ENCODE measurements at regions not wholly inside any gene's neighbourhood (a gene's known extent, or its start where the extent isn't known, plus 50 kb on each side); places are given as distances from the start of the nearest gene placed in this dataset.
"Not testable (repeated sequence)": the region's sequence is repeated elsewhere in the genome, so short reads cannot be mapped to it uniquely, and the experiment has no call there.

DNA sequence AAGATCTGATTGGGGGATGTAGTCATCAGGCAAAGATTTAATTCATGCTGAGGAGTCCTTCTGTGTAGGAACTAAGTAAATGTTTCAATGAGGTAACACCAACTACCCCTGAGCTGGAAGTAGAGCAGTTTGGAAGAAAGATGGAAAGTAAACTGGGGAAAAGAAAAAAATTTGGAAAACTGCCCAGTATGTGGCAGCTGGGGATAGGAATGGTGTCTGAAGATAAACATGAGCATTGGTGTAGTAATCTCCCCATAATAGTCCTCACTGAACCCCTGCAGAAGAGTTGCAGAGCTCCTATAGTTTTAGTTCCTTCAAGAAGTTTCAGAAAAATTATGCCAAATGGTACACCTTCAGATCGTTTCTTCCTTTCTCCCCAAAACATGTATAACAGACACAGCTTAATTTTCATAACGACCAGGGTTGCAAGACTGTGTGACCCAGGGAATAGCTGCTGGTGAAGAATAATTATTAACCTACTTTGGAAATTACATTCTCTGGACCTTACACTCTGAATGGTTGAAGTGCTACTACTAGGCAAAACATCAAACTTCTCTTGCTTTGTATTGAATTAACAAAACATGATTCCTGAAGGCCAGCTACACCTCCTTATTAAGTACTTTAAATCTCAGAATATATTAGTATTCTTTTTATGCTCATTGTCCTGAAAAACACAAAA, 446.4 kb upstream of the NRG3 start:
- H3K9ac ChIP-seq (ENCODE audit: low read length), result no peak overlapping the region
- H3K27me3 ChIP-seq (ENCODE audit: control insufficient read depth, insufficient read depth, low read length), result no peaks in the 10 kb centered on the region
- H3K9me3 ChIP-seq (ENCODE audit: control insufficient read depth, low read depth, low read length), result no peaks in the 10 kb centered on the region
- H3K4me1 ChIP-seq (ENCODE audit: control insufficient read depth, low read depth, low read length), result no peaks in the 10 kb centered on the region
- no peak overlapping the region for H3K27ac ChIP-seq (ENCODE audit: low read length)
- no peak overlapping the region for H3K4me3 ChIP-seq (ENCODE audit: low read length)
- no peaks in the 10 kb centered on the region for H3K36me3 ChIP-seq (ENCODE audit: control insufficient read depth, low read depth, low read length)

DNA sequence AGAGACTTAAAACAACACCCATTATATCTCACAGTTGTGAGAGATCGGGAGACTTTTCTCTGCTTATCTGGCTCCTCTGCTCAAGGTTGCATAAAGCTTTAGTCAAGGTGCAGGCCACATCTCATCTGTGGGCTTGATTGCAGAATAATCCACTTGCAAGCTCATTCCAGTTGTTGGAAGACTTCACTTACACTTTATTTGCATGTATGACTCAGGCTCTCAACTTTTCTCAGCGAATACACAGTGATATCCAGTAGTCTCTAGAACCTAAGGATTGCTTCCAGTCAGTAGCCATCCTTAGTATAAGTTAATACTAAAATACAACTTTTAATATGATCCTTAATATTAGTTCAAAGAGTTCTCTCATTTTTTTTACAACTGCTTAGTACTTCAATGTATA, 435.5 kb upstream of the NRG3 start:
- no peak overlapping the region for H3K4me3 ChIP-seq (ENCODE audit: low read length)
- H3K9me3 ChIP-seq (ENCODE audit: control insufficient read depth, low read depth, low read length), result no peaks in the 10 kb centered on the region
- H3K36me3 ChIP-seq (ENCODE audit: control insufficient read depth, low read depth, low read length), result no peaks in the 10 kb centered on the region

DNA sequence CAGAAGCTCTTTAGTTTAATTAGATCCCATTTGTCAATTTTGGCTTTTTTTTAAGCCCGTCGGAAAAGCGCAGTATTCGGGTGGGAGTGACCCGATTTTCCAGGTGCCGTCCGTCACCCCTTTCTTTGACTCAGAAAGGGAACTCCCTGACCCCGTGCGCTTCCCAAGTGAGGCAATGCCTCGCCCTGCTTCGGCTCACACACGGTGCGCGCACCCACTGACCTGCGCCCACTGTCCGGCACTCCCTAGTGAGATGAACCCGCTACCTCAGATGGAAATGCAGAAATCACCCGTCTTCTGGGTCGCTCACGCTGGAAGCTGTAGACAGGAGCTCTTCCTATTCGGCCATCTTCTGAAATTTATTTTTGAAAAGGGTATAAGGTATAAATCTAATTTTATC, 433.4 kb upstream of the NRG3 start:
- not testable (repeated sequence) for H3K9ac ChIP-seq (ENCODE audit: low read length); H3K27me3 ChIP-seq (ENCODE audit: control insufficient read depth, insufficient read depth, low read length); H3K4me1 ChIP-seq (ENCODE audit: control insufficient read depth, low read depth, low read length); H3K36me3 ChIP-seq (ENCODE audit: control insufficient read depth, low read depth, low read length); H3K4me3 ChIP-seq (ENCODE audit: low read length); H3K9me3 ChIP-seq (ENCODE audit: control insufficient read depth, low read depth, low read length); H3K27ac ChIP-seq (ENCODE audit: low read length)

More for the DNA sequence above, 435.5 kb upstream of the NRG3 start:
- Histone ChIP-seq H3K27ac (ENCODE audit: low read length) (no peak overlapping the region), H3K4me1 (ENCODE audit: control insufficient read depth, low read depth, low read length) (no peaks in the 10 kb centered on the region), H3K9ac (ENCODE audit: low read length) (no peak overlapping the region), H3K27me3 (ENCODE audit: control insufficient read depth, insufficient read depth, low read length) (no peaks in the 10 kb centered on the region)

DNA sequence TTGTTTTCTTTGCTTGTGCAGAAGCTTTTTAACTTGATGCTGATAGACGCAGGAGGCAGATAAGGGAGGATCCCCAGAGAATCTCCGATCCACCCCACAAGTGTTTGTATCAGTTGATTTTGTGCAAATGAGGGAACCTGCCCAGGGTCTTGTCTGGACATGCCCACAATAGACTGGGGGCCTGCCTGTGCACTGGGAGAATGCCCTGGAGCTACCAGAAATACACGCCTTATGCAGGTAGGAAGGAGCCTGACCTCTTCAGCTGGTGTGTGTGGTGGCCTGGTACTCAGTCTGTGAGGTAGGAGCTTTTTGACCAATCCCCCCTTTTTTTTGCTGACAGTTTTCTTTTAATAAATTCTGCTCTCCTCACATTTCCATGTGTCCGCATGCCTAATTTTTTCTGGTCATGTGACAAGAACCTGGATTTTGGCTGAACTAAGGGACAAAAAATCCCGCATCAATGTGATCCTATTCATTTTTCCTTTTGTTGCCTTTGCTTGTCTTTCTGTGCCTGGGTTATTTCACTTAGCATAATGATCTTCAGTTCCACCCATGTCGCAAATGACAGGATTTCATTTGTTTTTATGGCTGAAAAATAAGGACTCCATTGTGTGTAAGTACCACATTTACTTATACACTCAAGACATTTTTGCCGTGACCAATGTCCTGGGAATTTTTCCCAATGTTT, 430.6 kb upstream of the NRG3 start:
- no peaks in the 10 kb centered on the region for H3K27me3 ChIP-seq (ENCODE audit: control insufficient read depth, insufficient read depth, low read length)
- no peak overlapping the region for H3K27ac ChIP-seq (ENCODE audit: low read length)
- no peak overlapping the region for H3K9ac ChIP-seq (ENCODE audit: low read length)
- no peaks in the 10 kb centered on the region for H3K36me3 ChIP-seq (ENCODE audit: control insufficient read depth, low read depth, low read length)
- H3K4me1 ChIP-seq (ENCODE audit: control insufficient read depth, low read depth, low read length), result no peaks in the 10 kb centered on the region
- no peak overlapping the region for H3K4me3 ChIP-seq (ENCODE audit: low read length)
- H3K9me3 ChIP-seq (ENCODE audit: control insufficient read depth, low read depth, low read length), result no peaks in the 10 kb centered on the region

DNA sequence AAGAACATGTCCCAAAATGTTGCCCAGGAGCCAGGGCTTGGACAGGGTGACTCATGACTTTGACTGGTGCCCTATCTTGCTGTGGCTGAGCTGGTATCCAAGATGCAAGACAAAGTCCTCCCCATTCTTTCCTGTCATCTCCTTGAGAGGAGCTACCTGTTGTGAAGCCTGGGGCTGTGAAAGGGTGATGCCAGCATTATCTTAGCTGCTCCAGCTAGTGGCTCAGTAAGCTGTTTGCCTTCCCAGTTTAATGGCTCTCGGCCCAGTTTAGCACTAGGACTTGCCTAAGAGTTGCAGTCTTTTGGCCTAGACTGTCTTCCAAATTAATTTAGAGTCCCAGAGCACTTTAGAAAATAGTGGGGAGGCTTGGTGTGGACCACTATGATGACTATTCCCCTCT, 424.3 kb upstream of the NRG3 start:
- Histone ChIP-seq H3K9me3 (ENCODE audit: control insufficient read depth, low read depth, low read length) (no peaks in the 10 kb centered on the region), H3K9ac (ENCODE audit: low read length) (no peak overlapping the region), H3K36me3 (ENCODE audit: control insufficient read depth, low read depth, low read length) (no peaks in the 10 kb centered on the region), H3K27ac (ENCODE audit: low read length) (no peak overlapping the region), H3K27me3 (ENCODE audit: control insufficient read depth, insufficient read depth, low read length) (no peaks in the 10 kb centered on the region), H3K4me3 (ENCODE audit: low read length) (no peak overlapping the region), H3K4me1 (ENCODE audit: control insufficient read depth, low read depth, low read length) (no peaks in the 10 kb centered on the region)

DNA sequence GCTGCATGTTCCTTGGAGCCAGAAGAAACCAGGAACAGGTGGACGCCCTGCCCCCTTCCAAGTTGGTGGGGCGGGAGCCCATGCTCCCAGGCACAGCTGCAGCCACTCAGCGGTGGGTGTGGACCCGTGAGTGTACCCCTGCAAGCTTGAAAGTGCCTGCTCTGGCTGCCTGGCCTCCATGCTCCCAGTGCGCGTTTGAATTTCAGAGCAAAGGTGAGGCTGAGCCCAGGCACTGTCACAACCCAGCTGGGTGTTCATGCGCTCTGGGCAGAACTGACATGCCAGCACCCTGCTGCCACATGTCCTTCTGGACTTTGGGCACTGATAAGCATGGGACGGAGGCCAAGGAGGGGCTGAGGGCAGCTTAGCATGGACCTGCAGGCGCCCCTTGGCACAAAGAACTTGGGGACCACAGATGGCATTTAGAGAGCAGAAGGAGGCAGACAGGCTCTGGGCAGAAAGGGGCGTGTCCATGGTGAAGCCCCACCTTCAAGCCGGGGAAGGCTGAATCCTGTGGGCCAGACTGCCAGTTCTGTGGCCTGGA, 402.0 kb upstream of the NRG3 start:
- no peak overlapping the region for H3K27ac ChIP-seq (ENCODE audit: low read length)
- no peaks in the 10 kb centered on the region for H3K27me3 ChIP-seq (ENCODE audit: control insufficient read depth, insufficient read depth, low read length)
- no peaks in the 10 kb centered on the region for H3K36me3 ChIP-seq (ENCODE audit: control insufficient read depth, low read depth, low read length)
- no peaks in the 10 kb centered on the region for H3K4me1 ChIP-seq (ENCODE audit: control insufficient read depth, low read depth, low read length)
- no peak overlapping the region for H3K9ac ChIP-seq (ENCODE audit: low read length)
- H3K9me3 ChIP-seq (ENCODE audit: control insufficient read depth, low read depth, low read length), result peaks cover 7% of the 10 kb centered on the region
- no peak overlapping the region for H3K4me3 ChIP-seq (ENCODE audit: low read length)

DNA sequence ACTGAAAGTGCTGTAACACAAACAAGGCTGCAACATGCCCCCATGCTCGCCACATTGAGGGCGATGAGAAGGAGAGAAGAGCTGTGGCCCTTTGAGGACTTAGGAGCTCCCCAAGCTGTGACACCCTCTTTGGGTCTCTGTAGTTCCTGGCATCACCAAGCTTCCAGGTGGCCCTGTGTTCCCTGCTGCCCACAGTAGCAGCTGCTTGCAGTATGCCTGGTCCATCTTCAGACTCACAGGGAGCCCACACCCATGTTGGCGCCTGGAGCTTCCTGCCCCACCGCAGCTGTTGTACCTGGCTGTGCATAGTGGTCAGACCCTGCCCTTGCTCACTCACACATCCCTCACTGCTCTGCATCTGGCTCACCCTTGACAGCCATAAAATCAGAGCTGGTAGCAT, 401.2 kb upstream of the NRG3 start:
- peaks cover 7% of the 10 kb centered on the region for H3K9me3 ChIP-seq (ENCODE audit: control insufficient read depth, low read depth, low read length)
- no peaks in the 10 kb centered on the region for H3K27me3 ChIP-seq (ENCODE audit: control insufficient read depth, insufficient read depth, low read length)
- no peaks in the 10 kb centered on the region for H3K4me1 ChIP-seq (ENCODE audit: control insufficient read depth, low read depth, low read length)
- H3K9ac ChIP-seq (ENCODE audit: low read length), result no peak overlapping the region
- H3K27ac ChIP-seq (ENCODE audit: low read length), result no peak overlapping the region
- H3K4me3 ChIP-seq (ENCODE audit: low read length), result no peak overlapping the region
- no peaks in the 10 kb centered on the region for H3K36me3 ChIP-seq (ENCODE audit: control insufficient read depth, low read depth, low read length)

DNA sequence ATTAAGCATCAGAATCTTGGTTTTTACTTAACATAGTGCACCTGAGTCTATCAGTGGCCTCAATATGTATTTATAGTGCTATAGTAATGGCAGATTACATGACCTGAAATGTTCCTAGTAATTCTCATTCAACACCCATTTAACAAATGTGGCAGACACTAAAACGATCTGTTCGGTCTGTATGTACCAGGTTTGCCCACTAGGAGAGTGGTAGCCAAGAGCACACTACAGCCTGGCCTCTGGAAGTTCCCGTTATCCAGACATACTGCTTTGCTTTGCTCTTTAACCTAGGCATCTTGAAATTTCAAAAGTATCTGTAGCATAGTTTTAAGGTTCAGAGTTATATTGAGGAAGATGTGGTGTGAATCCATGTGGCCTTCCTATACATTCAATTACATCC, 395.7 kb upstream of the NRG3 start:
- Histone ChIP-seq H3K27ac (ENCODE audit: low read length) (no peak overlapping the region), H3K4me3 (ENCODE audit: low read length) (no peak overlapping the region), H3K27me3 (ENCODE audit: control insufficient read depth, insufficient read depth, low read length) (no peaks in the 10 kb centered on the region), H3K9me3 (ENCODE audit: control insufficient read depth, low read depth, low read length) (no peaks in the 10 kb centered on the region), H3K9ac (ENCODE audit: low read length) (no peak overlapping the region), H3K36me3 (ENCODE audit: control insufficient read depth, low read depth, low read length) (no peaks in the 10 kb centered on the region), H3K4me1 (ENCODE audit: control insufficient read depth, low read depth, low read length) (no peaks in the 10 kb centered on the region)

DNA sequence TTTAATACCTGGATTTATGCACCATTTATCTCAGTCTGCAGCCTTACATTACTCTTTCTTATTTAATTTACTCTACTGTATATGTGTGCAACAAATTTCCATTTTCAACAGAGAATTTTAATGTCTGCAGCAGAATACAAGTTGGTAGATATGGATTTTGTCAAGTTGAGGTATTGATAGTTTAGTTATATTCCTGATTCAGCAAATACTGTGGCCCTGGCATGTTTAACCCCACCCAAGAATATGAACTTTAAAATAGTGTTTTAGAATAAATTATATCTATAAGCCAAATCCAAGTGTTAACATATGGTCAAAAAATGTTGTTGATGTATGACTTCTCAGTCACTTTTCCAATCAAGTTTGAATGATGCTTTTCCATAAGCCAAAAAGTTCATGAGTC, 378.4 kb upstream of the NRG3 start:
- no peak overlapping the region for H3K4me3 ChIP-seq (ENCODE audit: low read length)
- no peaks in the 10 kb centered on the region for H3K27me3 ChIP-seq (ENCODE audit: control insufficient read depth, insufficient read depth, low read length)
- H3K9me3 ChIP-seq (ENCODE audit: control insufficient read depth, low read depth, low read length), result no peaks in the 10 kb centered on the region

DNA sequence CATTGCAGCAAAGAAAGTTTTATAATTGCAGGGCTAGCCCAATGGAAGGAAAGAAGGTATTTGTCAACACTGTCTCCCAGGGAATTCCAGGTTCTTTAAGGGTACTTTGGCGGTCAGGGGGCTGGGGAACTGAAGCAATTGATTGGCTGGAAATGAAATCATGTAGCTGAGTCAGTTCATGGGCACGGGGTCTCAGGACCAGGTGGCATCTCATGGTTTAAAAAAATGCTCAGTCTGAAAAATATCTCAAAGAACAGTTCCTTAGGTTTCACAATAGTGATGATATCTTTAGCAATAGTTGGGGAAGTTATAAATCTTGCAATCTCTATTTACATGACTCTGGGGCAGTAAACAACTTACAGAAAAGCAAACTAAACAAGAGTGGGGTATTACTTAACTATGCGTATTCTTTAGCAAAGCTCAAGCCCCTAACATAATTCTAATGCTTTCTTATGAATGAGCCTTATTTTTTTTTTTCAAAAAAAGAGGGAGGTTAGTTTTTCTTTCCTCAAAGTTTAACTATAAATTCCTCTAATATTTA, 376.9 kb upstream of the NRG3 start:
- Histone ChIP-seq H3K36me3 (ENCODE audit: control insufficient read depth, low read depth, low read length) (no peaks in the 10 kb centered on the region), H3K27me3 (ENCODE audit: control insufficient read depth, insufficient read depth, low read length) (no peaks in the 10 kb centered on the region), H3K9me3 (ENCODE audit: control insufficient read depth, low read depth, low read length) (no peaks in the 10 kb centered on the region), H3K4me1 (ENCODE audit: control insufficient read depth, low read depth, low read length) (no peaks in the 10 kb centered on the region), H3K27ac (ENCODE audit: low read length) (no peak overlapping the region), H3K4me3 (ENCODE audit: low read length) (no peak overlapping the region), H3K9ac (ENCODE audit: low read length) (no peak overlapping the region)

More for the DNA sequence above, 378.4 kb upstream of the NRG3 start:
- Histone ChIP-seq H3K36me3 (ENCODE audit: control insufficient read depth, low read depth, low read length) (no peaks in the 10 kb centered on the region), H3K4me1 (ENCODE audit: control insufficient read depth, low read depth, low read length) (no peaks in the 10 kb centered on the region), H3K27ac (ENCODE audit: low read length) (no peak overlapping the region), H3K9ac (ENCODE audit: low read length) (no peak overlapping the region)

DNA sequence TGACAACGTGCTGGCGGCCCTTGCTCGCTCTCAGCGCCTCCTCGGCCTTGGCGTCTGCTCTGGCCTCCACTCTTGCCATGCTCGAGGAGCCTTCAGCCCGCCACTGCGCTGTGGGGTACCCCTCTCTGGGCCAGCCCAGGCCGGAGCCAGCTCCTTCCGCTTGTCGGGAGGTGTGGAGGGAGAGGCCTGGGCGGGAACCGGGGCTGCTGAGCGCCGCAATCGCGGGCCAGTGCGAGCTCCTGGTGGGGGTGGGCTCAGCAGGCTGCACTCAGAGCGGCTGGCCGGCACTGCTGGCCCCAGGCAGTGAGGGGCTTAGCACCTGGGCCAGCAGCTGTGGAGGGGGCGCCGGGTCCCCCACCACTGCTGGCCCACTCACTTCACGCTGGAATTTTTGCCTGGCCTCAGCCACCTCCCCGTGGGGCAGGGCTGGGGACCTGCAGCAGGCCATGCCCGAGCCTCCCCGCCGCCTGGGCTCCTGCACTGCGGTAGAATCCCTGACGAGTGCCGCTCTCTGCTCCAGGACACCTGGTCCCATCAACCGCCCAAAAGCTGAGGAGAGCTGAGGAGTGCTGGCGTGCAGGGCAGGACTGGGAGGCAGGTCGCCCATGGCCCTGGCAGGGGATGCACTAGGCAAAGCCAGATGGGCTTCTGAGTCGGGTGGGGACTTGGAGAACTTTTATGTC, 372.2 kb upstream of the NRG3 start:
- Histone ChIP-seq H3K9me3 (ENCODE audit: control insufficient read depth, low read depth, low read length) (no peaks in the 10 kb centered on the region), H3K27me3 (ENCODE audit: control insufficient read depth, insufficient read depth, low read length) (no peaks in the 10 kb centered on the region), H3K9ac (ENCODE audit: low read length) (no peak overlapping the region), H3K4me1 (ENCODE audit: control insufficient read depth, low read depth, low read length) (no peaks in the 10 kb centered on the region), H3K36me3 (ENCODE audit: control insufficient read depth, low read depth, low read length) (no peaks in the 10 kb centered on the region), H3K4me3 (ENCODE audit: low read length) (no peak overlapping the region), H3K27ac (ENCODE audit: low read length) (no peak overlapping the region)

Data from iPS-18a (cell line).